ENCODE measurements at regions not wholly inside any gene's neighbourhood (a gene's known extent, or its start where the extent isn't known, plus 50 kb on each side); places are given as distances from the start of the nearest gene placed in this dataset.

DNA sequence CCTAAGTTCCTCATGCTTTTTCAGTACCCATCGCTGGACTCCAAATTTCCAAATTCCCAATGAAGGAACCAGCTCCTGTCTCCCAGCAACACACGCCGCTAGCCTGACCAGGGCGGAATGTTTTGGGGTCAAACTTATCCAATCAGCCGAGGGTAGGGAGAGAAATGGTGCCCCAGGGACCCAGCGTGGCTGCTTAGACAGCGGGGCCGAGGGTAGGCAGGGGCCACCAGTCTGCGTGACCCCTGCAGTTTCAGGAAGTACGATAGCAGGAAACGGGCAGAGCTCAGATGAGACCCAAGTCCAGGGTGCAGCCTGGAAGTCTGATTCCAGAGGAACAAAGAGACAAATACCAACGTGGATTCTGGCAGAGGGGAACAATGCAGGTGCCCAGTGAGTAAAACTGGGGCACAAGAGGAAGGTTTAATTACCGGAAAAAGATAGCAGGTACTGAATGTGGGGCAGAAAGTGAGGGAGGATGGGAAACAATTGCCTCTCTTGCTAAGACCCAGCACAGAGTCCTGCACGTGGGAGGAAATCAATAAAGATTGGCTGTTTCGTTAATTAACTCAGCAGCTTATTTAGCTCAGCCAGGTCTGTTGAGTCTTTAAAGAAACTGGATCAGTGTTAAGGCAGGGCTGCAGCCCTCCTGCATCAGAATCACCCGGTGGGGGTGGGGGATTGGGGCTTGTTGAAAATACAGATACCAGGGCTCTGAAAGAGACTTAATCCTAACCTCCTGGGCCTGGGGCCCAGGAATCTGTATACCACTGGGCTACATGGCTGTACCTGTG is 50.4 kb upstream of the NFE2L3 start:
- DNase-seq, result no peak

- DNase-seq, result no peak
Measured at GRCh38 chr7:26102176-26102575, 49.8 kb upstream of the NFE2L3 start.

Measured in central memory CD4-positive, alpha-beta T cell (primary cell).